GM11168 (cell line): ENCODE measurements at regions not wholly inside any gene's neighbourhood (a gene's known extent, or its start where the extent isn't known, plus 50 kb on each side); places are given as distances from the start of the nearest gene placed in this dataset.
"Not testable (repeated sequence)": the region's sequence is repeated elsewhere in the genome, so short reads cannot be mapped to it uniquely, and the experiment has no call there.

Experiments
- in situ Hi-C: fragments of 300-500 bp; cut with MboI; formaldehyde crosslinking; loops from one replicate; pipeline ENCODE4 v1.12.0; 2022; ENCODE audit warnings: low sequenced_read_pairs; ENCODE audit not compliant: unreplicated experiment

- in situ Hi-C loops: no loop called here
Observed at GRCh38 chr4:12172198-12172973, 743.7 kb upstream of the HS3ST1 start.

DNA sequence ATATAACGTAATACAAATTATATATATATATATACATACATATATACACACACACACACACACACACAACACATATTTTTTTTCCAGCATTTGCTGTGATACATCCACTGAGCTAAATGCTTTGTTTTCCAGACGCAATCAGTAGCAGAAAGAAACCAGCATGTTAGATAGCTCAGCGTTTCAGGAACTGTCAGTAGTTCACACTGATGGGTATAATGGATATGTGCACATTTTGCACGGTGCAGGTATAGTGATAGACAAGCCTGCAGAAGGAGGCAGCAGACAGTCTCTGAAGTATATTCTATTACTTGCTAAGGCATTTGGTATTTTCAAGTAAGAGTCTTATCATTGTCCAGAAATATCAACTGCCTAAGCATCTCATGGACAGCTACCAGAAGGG, 741.6 kb upstream of the HS3ST1 start:
- in situ Hi-C loops: no loop called here

GRCh38 chr4:12165616-12166015, 736.9 kb upstream of the HS3ST1 start:
- in situ Hi-C loops: no loop called here

GRCh38 chr4:12146339-12146738, 717.6 kb upstream of the HS3ST1 start:
- in situ Hi-C loops: no loop called here

DNA sequence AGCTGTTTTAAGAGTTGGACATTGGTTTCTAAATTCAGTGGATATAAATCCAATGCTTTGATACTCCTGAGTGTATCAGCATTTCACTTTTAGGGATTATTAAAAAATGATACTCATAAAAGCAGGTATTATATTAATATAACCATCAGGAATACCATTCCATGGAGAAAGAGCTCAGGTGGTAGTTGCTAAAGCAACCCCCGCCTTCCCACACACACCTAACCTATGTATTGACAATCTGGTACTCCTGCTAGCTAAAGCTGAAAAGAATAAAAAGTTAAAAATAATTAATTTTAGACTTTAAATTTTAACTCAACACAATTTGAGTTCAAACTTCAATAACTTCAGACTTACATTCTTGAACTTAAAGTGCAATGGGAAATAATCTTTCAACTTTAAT, 717.1 kb upstream of the HS3ST1 start:
- in situ Hi-C loops: no loop called here

GRCh38 chr4:12145106-12145505, 716.4 kb upstream of the HS3ST1 start:
- in situ Hi-C loops: no loop called here

GRCh38 chr4:12144051-12144450, 715.4 kb upstream of the HS3ST1 start:
- in situ Hi-C loops: no loop called here

DNA sequence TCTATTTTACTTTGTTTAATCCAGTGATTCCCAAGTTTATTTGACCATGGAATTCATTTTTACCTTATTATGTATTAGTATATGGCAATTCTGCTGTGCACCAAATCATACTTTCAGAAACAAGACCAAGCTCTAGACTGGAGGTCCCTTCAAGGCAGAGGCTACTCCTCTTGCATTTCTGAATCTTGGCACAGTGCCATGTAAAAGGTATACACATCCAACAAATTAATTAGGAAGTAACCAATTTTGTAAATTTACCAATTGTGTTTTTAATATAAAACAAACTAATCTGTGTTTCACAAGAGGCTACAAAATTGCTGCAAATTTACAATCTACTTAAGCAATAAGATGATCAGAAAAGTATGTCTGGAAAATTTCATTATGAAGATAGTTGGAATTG, 712.2 kb upstream of the HS3ST1 start:
- in situ Hi-C loops: no loop called here

GRCh38 chr4:12139296-12139695, 710.6 kb upstream of the HS3ST1 start:
- in situ Hi-C loops: no loop called here

DNA sequence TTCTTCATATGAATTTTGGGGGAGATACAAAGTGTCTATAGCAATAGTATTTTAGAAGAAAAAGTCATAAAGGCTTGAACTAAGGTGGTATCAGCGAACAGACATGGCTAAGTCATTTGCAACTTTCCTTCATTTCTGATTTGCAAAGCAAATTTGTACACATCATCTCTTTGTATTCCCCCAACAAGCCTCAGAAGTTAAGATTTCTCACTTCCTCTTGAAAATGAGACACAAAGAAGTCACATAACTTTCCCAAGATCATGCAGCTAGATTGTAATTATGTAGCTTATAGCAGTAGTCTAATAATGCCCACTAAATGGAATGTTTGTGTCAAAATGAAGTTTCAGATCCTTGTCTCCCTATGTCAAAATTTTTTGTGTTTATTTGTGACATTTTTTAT, 709.8 kb upstream of the HS3ST1 start:
- in situ Hi-C loops: no loop called here

- in situ Hi-C loops: no loop called here
Observed at GRCh38 chr4:12137575-12137974, 708.9 kb upstream of the HS3ST1 start.

GRCh38 chr4:12126474-12126873, 697.8 kb upstream of the HS3ST1 start:
- in situ Hi-C loops: no loop called here

DNA sequence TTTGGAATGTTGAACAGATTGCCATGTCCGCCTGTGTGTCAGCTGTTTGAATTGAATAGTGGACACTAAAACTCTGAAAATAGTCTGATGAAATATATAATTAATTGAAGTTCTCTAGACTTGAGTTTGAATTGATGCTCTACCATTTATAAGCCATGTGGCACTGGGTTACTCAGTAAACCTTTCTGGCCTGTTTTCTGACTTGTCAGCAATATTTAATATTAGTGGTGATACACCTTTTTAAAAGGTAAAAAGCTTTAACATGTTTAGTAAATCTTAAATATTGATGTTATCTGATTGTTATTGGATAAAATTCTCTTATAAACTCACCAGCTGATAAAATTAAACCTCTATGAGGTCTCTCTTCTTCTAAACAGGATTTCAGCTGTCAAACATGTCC, 695.4 kb upstream of the HS3ST1 start:
- in situ Hi-C loops: no loop called here

DNA sequence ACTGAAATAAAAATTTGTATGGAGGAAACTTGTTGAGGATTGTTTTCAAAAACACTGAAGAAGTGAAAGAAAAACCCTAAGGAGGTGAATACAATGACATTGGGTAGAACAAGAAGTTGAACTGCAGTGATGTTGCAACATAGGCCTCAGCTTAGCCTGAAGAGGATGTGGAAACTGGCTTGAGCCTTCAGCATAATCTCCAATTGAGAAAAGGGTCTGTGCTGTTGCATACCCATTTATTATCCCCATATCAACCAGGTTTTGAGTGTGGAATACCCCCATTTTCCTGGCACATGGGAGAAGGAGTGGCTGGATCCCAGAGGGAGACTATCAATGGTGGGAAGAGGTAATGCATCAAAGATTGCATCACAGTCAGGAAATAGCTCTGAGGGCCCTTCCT, 695.0 kb upstream of the HS3ST1 start:
- in situ Hi-C loops: no loop called here

GRCh38 chr4:12122316-12122715, 693.6 kb upstream of the HS3ST1 start:
- in situ Hi-C loops: no loop called here

DNA sequence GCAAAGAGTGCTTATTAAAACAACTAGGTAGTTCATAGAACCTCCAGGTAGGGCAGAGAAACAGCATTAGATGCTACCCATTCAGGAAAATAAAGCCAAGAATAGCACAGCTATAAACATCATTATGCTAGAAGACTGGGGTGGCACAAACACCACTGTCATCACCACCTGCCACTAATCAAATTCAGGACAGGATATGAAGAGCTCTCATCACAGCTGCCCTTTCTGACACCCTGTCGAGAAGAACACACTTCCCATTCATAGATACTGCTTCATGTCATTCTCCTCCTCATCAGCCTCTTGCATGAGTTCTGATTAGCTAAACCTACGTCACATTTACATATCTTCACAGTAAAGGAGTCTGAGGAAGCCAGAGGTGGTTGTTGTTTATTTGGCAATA, 692.3 kb upstream of the HS3ST1 start:
- in situ Hi-C loops: no loop called here

DNA sequence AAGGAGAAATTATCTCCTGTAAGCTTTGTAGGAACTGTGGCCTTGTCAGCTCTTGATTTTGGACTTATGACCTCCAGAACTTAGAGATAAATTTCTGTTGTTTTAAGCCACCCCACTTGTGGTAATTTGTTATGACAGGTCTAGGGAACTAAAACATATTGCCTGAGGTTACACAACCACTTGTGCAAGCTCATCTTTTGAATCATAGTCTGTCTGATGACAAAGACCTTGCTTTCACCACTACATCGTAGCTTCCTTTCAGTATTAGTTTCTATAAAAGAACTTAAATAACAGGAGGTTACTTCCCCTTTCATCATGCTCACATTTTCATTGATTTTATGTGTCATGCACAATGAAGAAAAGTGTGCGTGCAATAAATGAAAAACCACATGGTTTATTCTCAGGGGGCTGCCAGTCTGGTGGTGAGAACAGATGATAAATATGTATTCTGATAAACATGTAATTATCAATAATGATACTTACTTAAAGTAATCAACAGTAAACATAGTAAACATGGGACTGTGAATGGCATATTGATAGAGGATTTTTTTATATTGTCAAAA, 690.0 kb upstream of the HS3ST1 start:
- in situ Hi-C loops: no loop called here

DNA sequence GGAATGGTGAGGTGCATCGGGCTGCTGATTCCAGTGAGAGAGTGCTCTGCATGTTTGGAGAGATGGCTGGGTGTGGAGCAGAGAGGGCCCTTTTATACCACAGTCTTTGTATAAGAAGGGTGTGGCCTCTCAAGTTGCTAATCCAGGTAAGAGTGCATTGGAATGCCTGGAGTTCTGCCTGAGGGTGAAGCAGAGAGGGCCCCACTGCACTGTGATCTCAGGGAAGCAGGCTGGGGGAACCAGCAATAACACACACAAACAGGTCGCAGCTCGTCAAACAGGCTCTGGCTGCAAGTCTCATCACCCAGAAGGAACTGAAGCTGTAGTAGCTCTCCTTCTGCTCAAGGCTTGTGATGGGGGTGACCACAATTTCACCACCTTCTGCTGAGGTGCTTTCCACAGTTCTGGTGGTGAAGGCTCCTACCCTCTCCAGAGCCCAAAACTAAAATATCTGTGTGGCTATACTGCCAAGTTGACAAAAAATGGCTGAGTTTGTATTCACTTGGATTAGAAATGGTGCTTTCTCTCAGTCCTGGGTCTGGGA, 687.4 kb upstream of the HS3ST1 start:
- in situ Hi-C loops: no loop called here

DNA sequence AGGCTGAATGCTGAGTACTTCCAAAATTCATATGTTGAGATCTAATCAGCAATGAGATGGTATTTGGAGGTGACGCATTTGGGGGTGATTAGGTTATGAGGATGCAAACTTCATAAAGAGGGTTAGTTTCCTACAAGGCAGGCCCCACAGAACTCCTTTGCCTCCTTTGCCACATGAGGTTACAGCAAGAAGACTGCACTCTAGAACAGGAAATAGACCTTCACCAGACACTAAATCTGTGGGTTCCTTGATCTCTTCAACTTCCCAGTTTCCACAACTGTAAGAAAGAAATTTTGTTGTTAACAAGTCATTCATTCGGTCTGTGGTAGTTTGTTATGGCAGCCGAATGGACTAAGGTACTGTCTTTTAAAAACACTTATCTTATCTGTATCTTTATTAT, 681.9 kb upstream of the HS3ST1 start:
- in situ Hi-C loops: no loop called here

- in situ Hi-C loops: not testable (repeated sequence)
Observed at GRCh38 chr4:12109056-12109455, 680.4 kb upstream of the HS3ST1 start.

DNA sequence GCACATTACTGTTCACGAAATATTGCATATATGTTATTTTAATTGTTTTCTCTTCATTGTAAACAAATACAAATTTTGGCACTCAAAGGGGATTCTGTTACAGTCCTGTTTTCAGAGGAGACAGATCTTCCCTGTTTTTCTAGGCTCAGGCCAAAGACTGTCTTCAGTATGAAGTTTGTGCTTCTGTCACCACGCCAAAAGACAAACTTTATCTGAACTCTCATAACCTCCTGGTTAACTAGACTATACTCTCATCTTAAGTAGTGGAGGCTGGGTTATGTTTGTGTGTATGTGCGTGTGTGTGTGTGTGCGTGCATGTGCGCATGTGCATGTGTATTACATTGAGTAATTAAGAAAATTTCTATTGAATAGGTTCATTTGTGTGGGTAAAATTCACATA, 676.8 kb upstream of the HS3ST1 start:
- in situ Hi-C loops: no loop called here

GRCh38 chr4:12089920-12090319, 661.2 kb upstream of the HS3ST1 start:
- in situ Hi-C loops: not testable (repeated sequence)
